Activated naive CD4-positive, alpha-beta T cell treated with anti-CD3 and anti-CD28 coated beads, Interleukin-2, amount 50 U/mL, for 72 hours (primary cell): ENCODE measurements at regions not wholly inside any gene's neighbourhood (a gene's known extent, or its start where the extent isn't known, plus 50 kb on each side); places are given as distances from the start of the nearest gene placed in this dataset.

Source experiments
- ATAC-seq, 2 donors: fragments of 150-1000 bp; cut with Tn5 transposase; 2 replicates each; pipeline ENCODE4 v1.10.0; 2021; ENCODE audit warnings: mild to moderate bottlenecking in 2 of 2, moderate library complexity in 2 of 2
- DNase-seq, 2 donors: peaks; one replicate each; pipeline ENCODE4 v3.0.0; 2021 to 2022; ENCODE audit warnings: low spot score in 2 of 2
- H3K27ac Mint-ChIP-seq, 2 donors: one replicate each; pipeline ENCODE4 v1.8.0; 2022; ENCODE audit warnings: mild to moderate bottlenecking in 2 of 2, mixed read lengths in 2 of 2
- H3K36me3 Mint-ChIP-seq, 2 donors: one replicate each; pipeline ENCODE4 v1.8.0; 2022; ENCODE audit warnings: mixed read lengths in 2 of 2
- H3K9me3 Mint-ChIP-seq, 2 donors: one replicate each; pipeline ENCODE4 v1.8.0; 2022; ENCODE audit warnings: mixed read lengths in 2 of 2

DNA sequence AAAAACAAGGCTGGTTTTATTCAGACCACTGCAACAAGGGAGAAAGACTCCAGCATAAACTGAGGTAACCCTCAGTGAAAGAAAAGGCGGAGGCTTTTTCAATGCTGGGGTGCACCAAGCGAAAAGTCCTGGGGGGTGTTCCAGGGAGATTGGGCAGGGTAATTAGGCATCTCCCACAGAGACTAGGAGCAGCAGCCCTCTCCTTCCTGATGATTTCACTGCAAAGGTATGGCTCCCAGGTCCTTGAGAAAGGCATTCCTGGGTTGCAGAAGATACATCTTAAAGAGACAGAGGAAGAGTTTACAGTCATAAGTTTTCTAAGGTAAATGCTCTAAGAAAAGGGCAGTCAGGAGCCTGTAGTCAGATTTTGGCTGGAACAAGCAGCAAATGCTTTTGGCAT lies 412.0 kb downstream of the FOXO1 start:
- no peak for ATAC-seq
- H3K9me3 Mint-ChIP-seq, result peaks cover 8 to 10% of the 10 kb centered on the region in 2 donors
- DNase-seq, result no peak
- H3K27ac Mint-ChIP-seq, result peak overlapping the region in 1 of 2 donors; percentile 29
- H3K36me3 Mint-ChIP-seq, result peaks cover 7 to 20% of the 10 kb centered on the region in 2 donors

DNA sequence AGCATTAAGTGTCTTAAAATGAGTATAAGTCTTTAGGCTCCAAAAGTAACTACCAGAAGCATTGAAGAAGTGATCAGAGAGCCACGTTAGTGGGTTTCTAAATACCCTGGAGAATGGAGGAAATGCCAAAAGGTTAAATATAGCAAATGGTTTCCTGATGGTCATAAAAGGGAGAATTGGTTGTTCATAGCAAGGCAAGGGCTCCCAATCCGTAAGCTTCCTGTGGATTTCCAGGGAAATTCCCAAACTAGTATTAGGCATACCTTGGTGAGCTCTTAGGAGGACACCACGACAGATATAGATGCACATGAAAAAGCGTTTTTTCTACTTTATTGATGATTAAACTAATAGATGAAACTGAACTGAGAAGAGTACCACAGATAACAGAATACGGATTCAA lies 410.9 kb downstream of the FOXO1 start:
- ATAC-seq, result no peak
- peaks cover 7 to 20% of the 10 kb centered on the region in 2 donors for H3K36me3 Mint-ChIP-seq
- no peak for DNase-seq
- H3K27ac Mint-ChIP-seq, result no peak overlapping the region
- H3K9me3 Mint-ChIP-seq, result peaks cover 10 to 12% of the 10 kb centered on the region in 2 donors

DNA sequence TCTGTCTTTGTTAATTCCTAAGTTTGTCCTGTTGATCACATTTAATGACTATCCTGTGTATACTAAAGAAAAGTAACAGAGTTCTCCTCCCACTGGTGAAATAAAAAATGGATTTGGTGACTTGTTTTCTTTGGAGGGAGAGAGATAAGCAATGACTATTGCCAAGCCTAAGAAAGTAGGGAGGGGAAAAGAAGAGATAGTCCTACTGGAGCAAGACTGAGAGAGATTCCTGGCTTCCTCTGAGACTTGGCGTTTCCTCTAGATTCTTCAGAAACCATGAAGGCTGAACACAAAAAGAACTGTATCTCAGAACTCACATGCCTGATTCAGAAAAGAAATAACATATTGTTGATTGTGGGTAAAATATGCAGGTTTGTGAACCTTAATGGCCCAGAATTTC lies 406.5 kb downstream of the FOXO1 start:
- H3K36me3 Mint-ChIP-seq, result no peaks in the 10 kb centered on the region
- DNase-seq, result no peak
- H3K9me3 Mint-ChIP-seq, result peaks cover 0 to 10% of the 10 kb centered on the region in 2 donors
- no peak overlapping the region for H3K27ac Mint-ChIP-seq
- no peak for ATAC-seq

DNA sequence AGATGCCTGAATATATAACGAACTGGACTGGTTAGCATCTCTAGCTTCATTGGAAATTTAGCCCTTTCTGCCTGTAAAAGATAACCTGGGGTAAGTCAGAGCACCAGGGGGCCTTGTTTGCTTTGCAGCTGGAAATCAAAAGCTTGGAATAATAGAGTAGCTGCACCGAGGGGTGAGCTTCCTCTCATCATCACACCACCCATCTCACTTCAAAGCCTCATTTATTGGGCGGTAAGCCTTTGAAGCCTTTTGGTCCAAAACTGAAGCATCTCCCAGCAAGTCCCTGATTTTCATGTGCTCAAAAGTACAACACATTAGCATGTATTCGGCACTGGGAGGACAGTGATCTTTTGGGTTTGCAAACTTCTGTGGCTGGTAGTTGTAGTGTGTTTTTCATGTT lies 405.1 kb downstream of the FOXO1 start:
- Mint-ChIP-seq H3K36me3 (no peaks in the 10 kb centered on the region), H3K27ac (no peak overlapping the region), H3K9me3 (peaks cover 0 to 10% of the 10 kb centered on the region in 2 donors)
- ATAC-seq (no peak), DNase-seq (no peak)

DNA sequence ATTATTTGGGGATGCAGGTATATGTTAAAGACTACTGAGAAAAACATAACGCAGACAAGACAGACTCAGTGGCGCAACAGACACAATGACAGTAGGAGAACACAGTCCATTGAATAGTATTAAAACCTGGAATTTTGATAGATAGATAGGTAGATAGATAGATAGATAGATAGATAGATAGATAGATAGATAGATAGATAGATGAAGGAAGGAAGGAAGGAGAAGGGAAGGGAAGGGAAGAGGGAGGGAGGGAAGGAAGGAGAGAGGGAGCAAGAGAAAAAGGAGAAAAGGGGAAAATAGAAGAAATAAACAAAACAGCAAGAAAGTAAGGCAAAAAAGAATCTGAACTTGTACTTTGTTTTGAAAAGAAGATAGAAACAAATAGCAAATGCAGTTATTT lies 404.5 kb downstream of the FOXO1 start:
- ATAC-seq (no peak), DNase-seq (no peak)
- no peaks in the 10 kb centered on the region for H3K36me3 Mint-ChIP-seq
- H3K9me3 Mint-ChIP-seq, result peaks cover 0 to 10% of the 10 kb centered on the region in 2 donors
- H3K27ac Mint-ChIP-seq, result no peak overlapping the region

DNA sequence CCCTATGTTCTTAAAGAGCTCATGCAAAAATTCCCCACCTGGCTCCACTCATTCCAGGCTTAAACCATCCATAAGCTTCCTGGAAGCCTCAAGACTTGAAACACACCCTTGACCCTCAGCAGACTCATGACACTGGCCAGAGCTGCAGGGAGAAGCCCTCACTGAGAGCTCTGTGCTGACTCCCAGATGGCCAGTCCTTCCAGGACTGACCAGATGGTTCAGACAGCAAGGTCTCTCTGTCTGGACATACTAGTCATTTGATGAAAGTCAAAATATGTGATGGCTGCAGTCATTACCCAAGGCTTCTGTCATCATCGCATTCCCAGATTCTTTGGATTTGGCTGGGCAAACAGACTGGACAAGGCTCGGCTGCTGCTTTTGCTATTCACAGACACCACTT lies 397.4 kb downstream of the FOXO1 start:
- no peak for ATAC-seq
- peaks cover 0 to 9% of the 10 kb centered on the region in 2 donors for H3K9me3 Mint-ChIP-seq
- peak overlapping the region in 1 of 2 donors; percentile 58 for H3K27ac Mint-ChIP-seq
- DNase-seq, result no peak
- H3K36me3 Mint-ChIP-seq, result no peaks in the 10 kb centered on the region

DNA sequence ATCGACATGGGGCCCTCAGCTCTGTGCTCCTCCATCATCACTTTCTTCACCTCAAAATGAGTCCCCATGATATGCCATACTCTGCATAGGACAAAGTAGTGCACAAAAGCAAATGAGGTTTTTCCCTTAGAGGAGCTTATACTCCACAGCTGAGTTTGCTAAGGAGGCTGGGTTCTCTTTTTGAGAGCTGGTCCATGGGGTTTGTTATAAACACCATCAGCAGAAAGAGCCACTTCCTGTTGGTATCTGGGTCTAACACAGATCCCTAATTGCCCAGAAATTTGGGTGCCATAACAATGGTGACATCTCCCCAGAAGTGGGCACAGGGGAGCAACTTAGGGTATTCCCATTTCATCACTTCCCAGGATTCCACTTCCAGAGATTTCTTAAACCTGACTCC lies 395.7 kb downstream of the FOXO1 start:
- H3K27ac Mint-ChIP-seq, result no peak overlapping the region
- H3K9me3 Mint-ChIP-seq, result peaks cover 0 to 5% of the 10 kb centered on the region in 2 donors
- DNase-seq, result no peak
- no peaks in the 10 kb centered on the region for H3K36me3 Mint-ChIP-seq
- ATAC-seq, result no peak

DNA sequence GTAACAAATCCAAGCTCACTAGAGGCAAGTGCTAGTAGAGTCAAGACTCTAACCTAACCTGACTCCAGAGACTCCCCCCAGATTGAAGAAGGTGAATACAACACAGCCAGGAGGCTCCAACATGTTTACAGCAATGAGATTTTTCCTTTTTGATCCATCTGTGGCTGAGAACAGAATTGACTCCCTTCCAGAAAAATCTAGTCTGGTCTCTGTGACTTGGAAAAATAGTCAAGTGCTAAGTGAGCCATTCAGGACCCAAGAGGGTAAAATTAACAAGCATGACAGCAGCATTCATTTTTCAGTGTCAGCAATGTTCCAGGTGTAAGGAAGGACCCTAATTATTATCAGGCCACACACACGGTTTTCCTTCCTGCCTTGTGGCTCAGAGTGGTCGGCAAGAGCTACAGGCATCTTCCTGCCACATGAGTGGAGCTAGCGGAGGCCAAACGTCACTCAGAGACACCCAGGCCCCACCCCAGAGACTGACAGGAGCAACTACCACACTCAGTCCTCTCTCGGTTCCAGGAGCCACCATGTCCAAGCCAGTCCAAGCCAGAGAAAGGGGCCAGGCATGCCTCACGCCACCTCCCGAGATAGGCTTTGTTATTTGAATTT lies 395.1 kb downstream of the FOXO1 start:
- H3K27ac Mint-ChIP-seq, result no peak overlapping the region
- peaks cover 0 to 8% of the 10 kb centered on the region in 2 donors for H3K9me3 Mint-ChIP-seq
- H3K36me3 Mint-ChIP-seq, result no peaks in the 10 kb centered on the region
- DNase-seq (no peak), ATAC-seq (no peak)

DNA sequence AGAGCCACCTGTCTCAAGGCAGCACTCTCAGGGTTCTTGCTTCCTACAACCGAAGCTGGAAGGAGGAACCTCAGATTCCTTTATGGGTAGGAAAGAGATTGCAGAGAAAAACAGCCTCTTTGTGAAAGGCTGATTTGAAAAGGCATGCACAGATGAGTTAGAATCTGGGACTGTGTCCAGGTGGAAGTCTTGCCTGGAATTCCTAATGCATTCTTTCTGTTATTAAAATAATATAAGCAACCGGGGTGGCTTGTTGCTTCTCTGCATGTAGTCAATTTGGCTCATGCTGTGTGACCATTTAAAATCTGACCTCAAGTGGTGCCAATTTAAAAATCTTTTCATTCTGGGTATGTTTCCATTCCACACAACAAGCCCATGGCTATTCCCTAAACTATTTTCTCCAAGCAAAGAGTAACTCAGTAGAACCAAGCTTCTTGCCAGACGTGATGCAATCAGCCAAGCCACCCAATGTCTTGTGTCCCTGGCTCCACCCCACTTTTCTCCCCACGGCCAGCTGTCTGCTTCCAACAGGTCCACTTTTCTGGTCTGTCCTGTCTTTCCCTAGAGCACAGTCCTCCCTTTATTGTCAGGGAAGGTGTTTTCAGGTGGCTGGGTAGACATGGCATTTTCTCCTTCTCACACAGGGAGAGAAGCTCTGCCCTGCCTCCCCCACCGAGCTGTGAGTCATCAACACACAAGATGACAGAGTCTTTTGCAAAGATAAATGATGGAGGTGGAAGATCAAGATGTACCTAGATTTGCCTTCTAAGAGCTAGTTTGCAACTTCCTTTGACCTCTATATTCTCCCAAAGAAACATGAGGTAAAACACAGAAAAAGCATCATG lies 394.3 kb downstream of the FOXO1 start:
- no peak for DNase-seq
- H3K27ac Mint-ChIP-seq, result peak overlapping the region in 1 of 2 donors; percentile 44
- H3K9me3 Mint-ChIP-seq, result peaks cover 0 to 8% of the 10 kb centered on the region in 2 donors
- no peaks in the 10 kb centered on the region for H3K36me3 Mint-ChIP-seq
- ATAC-seq, result peak; percentile 65 to 84

DNA sequence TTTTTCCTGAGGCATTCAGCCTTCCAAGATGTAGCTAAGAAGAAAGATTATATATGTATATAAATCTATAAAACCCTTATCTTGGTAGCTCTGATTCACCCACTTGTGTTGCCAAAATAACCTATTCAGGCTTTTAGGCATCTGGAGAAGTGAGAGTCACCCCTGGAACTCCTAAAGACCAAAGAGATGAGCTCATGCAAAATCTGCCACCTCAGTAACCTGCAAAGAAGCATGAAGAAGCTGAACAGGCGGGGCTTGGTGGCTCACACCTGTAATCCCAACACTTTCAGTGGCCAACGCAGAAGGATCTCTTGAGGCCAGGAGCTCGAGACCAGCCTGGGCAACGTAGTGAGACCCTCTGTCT lies 393.7 kb downstream of the FOXO1 start:
- DNase-seq, result no peak
- no peak overlapping the region for H3K27ac Mint-ChIP-seq
- ATAC-seq, result peak; percentile 67 to 69

DNA sequence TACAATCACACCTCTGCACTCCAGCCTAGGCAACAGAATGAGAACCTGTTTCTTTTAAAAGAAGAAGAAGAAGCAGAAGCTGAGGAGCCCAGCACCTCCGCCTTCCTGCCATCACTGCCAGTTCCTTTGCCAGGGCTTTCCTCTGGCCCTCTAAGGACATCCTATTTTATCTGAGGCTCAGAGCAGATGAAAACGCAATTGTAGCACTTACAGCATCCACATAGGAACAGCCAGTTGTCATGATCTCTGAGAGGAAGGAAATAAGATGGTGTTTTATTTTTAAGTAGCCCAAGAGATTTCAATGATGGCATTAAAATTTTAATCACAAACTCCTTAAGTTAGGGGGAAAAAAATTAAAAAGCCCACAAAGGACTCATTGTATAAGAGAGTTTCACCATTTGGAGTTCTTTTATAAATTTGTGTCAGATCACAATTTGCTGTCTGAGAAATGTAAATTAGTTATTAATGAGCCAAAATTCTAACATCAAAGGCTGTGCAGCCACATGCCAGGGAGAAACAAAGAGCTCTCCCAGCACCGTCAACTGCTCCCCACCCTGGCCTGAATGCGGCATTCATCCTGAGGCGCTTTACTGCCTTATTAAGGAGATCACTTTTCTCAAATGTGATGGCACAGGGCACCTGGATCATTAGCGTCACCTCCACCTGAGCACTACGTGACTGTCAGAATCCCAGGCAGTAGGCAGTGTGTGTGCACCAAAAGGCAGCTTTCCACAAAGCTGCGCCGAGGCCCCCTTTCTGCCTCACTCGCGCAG lies 393.0 kb downstream of the FOXO1 start:
- ATAC-seq (no peak), DNase-seq (no peak)
- Mint-ChIP-seq H3K9me3 (peaks cover 0 to 8% of the 10 kb centered on the region in 2 donors), H3K36me3 (peaks cover 0 to 4% of the 10 kb centered on the region in 2 donors), H3K27ac (no peak overlapping the region)

More for the DNA sequence above, 393.7 kb downstream of the FOXO1 start:
- Mint-ChIP-seq H3K36me3 (peaks cover 0 to 4% of the 10 kb centered on the region in 2 donors), H3K9me3 (peaks cover 0 to 4% of the 10 kb centered on the region in 2 donors)

DNA sequence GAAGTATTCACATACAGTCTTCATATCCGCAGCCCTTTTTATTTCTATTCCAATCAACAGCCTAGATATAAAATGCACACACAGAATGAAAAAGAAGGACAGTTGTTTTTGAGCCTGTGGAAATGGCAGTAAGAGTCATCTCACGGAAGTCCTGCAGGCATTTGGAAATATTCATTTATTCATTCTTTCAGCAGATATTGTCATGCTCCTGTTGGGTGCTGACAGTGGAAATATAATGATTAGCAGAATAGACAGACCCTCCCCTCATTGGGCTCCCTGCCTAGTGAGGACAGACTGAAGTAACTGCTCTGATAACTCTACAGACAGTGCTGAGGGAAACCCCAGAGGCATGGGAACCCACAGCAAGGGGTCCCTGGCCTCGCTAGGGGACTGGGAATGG lies 392.3 kb downstream of the FOXO1 start:
- peaks cover 0 to 9% of the 10 kb centered on the region in 2 donors for H3K9me3 Mint-ChIP-seq
- no peak overlapping the region for H3K27ac Mint-ChIP-seq
- peaks cover 0 to 4% of the 10 kb centered on the region in 2 donors for H3K36me3 Mint-ChIP-seq

DNA sequence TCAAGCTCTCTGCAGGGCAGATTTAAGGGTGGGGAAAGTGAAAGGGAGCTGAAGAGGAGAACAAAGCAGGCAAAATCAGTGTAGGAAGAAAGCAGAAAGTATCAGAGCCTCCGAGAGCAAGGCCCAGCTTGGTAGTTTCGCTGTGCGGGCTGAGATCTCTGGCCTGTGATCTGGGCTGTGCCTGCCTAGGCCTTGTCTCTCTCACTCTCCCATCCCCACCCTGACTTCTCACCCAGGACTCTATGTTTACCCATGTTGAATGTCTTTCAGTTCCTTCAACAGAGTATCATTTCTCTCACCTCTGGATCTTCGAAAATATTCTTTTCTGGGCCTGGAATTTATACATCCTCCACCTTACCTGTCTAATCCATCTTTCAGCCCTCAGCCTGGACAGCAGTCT lies 391.3 kb downstream of the FOXO1 start:
- Mint-ChIP-seq H3K36me3 (peaks cover 0 to 4% of the 10 kb centered on the region in 2 donors), H3K9me3 (peaks cover 0 to 9% of the 10 kb centered on the region in 2 donors), H3K27ac (peak overlapping the region in 1 of 2 donors; percentile 40)
- DNase-seq (no peak), ATAC-seq (no peak)

More for the DNA sequence above, 392.3 kb downstream of the FOXO1 start:
- DNase-seq (no peak), ATAC-seq (no peak)

DNA sequence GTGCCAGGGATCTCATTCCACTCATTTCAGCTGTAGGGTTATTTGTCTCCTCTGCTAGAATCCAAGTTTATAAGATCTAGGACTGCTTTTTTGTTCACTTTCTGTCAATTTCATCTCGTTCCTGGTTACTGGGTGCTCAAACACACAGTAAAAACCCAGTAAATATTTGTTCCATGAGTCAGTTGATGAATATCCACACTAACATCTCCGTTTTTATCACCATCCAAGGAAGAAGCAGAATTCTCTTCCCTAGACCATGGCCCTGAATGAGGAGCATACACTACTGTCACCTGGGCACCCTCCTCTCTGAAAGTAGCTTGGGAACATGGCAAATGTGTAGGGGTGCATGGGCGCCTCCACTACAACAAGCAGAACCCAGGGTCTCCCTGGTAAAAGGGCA lies 390.8 kb downstream of the FOXO1 start:
- DNase-seq (no peak), ATAC-seq (no peak)
- Mint-ChIP-seq H3K9me3 (peaks cover 0 to 11% of the 10 kb centered on the region in 2 donors), H3K27ac (no peak overlapping the region), H3K36me3 (peaks cover 0 to 4% of the 10 kb centered on the region in 2 donors)

DNA sequence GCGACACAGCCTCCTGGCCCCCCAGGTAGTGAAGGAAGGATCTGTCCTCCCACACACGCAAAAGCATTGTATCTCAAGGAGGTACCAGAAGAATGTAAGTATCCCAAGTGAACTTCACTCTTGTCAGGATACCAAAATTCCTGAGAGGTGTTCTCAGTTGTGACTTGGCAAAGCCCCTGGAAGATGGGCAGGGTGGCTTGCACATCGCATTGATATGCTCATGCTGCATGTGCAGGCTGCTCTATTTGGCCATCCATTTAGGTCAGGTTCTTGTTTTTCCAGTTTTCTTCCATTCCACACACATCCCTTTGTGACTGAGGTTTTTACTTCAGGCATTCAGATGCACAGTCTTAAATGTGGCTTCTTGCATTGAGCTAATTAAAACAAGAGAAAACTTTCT lies 382.8 kb downstream of the FOXO1 start:
- DNase-seq (no peak), ATAC-seq (no peak)
- Mint-ChIP-seq H3K36me3 (no peaks in the 10 kb centered on the region), H3K27ac (no peak overlapping the region), H3K9me3 (peaks cover 0 to 10% of the 10 kb centered on the region in 2 donors)

DNA sequence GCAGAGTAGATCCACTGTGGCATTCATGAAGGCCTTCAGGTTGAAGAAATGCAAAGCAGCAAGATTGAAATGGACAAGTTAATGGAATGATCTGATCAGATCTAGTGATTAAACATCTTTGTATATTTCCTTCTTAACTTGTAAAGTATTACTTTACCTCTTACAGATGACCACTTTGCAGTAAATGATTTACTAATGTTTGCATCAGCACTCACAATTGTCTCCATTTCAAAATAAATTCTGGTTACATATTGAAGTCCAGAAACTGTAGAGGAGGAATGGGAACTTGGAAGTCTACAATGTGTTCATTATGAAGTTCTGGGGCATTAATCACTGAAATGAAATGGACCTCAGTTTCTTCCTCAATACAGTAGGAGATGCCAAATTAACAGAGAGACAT lies 380.8 kb downstream of the FOXO1 start:
- Mint-ChIP-seq H3K27ac (no peak overlapping the region), H3K9me3 (peaks cover 0 to 14% of the 10 kb centered on the region in 2 donors), H3K36me3 (no peaks in the 10 kb centered on the region)
- no peak for ATAC-seq
- DNase-seq, result no peak

DNA sequence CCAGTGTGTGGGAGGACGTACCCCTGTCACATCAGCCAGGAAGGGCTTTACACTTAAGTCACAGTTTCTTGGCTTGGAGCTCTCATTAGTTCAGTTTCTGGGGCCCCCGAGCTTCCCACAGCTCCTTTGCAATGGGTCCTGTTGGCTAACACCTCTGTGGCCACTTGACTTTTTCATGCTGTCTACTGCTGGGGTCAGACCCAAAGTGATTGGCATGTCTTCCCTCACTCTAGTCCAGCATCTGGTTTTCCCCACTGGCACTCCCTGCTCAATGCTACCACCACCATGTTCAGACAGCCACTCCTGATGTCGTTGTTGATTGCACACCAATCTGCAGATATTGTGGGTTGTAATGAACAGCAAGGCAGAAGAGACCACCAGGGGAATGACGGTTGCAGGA lies 379.0 kb downstream of the FOXO1 start:
- ATAC-seq, result no peak
- no peaks in the 10 kb centered on the region for H3K36me3 Mint-ChIP-seq
- no peak overlapping the region for H3K27ac Mint-ChIP-seq
- no peak for DNase-seq
- peaks cover 0 to 15% of the 10 kb centered on the region in 2 donors for H3K9me3 Mint-ChIP-seq
